ENCODE measurements at regions not wholly inside any gene's neighbourhood (a gene's known extent, or its start where the extent isn't known, plus 50 kb on each side); places are given as distances from the start of the nearest gene placed in this dataset.
"Not testable (repeated sequence)": the region's sequence is repeated elsewhere in the genome, so short reads cannot be mapped to it uniquely, and the experiment has no call there.

GRCh38 chr12:25347716-25348592 lies 97.2 kb upstream of the KRAS start:
- FAIRE-seq, result no peak
- no peak for DNase-seq (ENCODE audit: extremely low spot score, insufficient read length, low read depth)

- DNase-seq (ENCODE audit: extremely low spot score, insufficient read length, low read depth); FAIRE-seq: not testable (repeated sequence)
Measured at GRCh38 chr12:25341877-25342276, 91.1 kb upstream of the KRAS start.

- DNase-seq (ENCODE audit: extremely low spot score, insufficient read length, low read depth), result no peak
- no peak for FAIRE-seq
Measured at GRCh38 chr12:25337916-25338315, 87.2 kb upstream of the KRAS start.

GRCh38 chr12:25332143-25332542 lies 81.4 kb upstream of the KRAS start:
- FAIRE-seq (peak; percentile 83), DNase-seq (ENCODE audit: extremely low spot score, insufficient read length, low read depth) (no peak)

GRCh38 chr12:25328072-25328712 lies 77.5 kb upstream of the KRAS start:
- DNase-seq (ENCODE audit: extremely low spot score, insufficient read length, low read depth), result no peak
- FAIRE-seq, result peak; percentile 74

- FAIRE-seq, result no peak
- no peak for DNase-seq (ENCODE audit: extremely low spot score, insufficient read length, low read depth)
Measured at GRCh38 chr12:25327321-25327720, 76.6 kb upstream of the KRAS start.

- FAIRE-seq, result no peak
- no peak for DNase-seq (ENCODE audit: extremely low spot score, insufficient read length, low read depth)
Measured at GRCh38 chr12:25326326-25326725, 75.6 kb upstream of the KRAS start.

- FAIRE-seq (peak; percentile 83), DNase-seq (ENCODE audit: extremely low spot score, insufficient read length, low read depth) (no peak)
Measured at GRCh38 chr12:25324861-25325260, 74.1 kb upstream of the KRAS start.

- peak; percentile 79 for FAIRE-seq
- no peak for DNase-seq (ENCODE audit: extremely low spot score, insufficient read length, low read depth)
Measured at GRCh38 chr12:25323581-25323982, 72.9 kb upstream of the KRAS start.

GRCh38 chr12:25322918-25323531 lies 72.3 kb upstream of the KRAS start:
- no peak for FAIRE-seq
- DNase-seq (ENCODE audit: extremely low spot score, insufficient read length, low read depth), result no peak

- DNase-seq (ENCODE audit: extremely low spot score, insufficient read length, low read depth) (no peak), FAIRE-seq (peak; percentile 72)
Measured at GRCh38 chr12:25322351-25322750, 71.6 kb upstream of the KRAS start.

GRCh38 chr12:25321772-25322171 lies 71.0 kb upstream of the KRAS start:
- FAIRE-seq, result peak; percentile 73
- DNase-seq (ENCODE audit: extremely low spot score, insufficient read length, low read depth), result no peak

GRCh38 chr12:25320123-25321006 lies 69.6 kb upstream of the KRAS start:
- FAIRE-seq, result peak; percentile 83
- DNase-seq (ENCODE audit: extremely low spot score, insufficient read length, low read depth), result no peak

- peak; percentile 62 for FAIRE-seq
- no peak for DNase-seq (ENCODE audit: extremely low spot score, insufficient read length, low read depth)
Measured at GRCh38 chr12:25319233-25319984, 68.7 kb upstream of the KRAS start.

GRCh38 chr12:25317553-25317952 lies 66.8 kb upstream of the KRAS start:
- DNase-seq (ENCODE audit: extremely low spot score, insufficient read length, low read depth) (no peak), FAIRE-seq (peak; percentile 92)

- no peak for FAIRE-seq
- no peak for DNase-seq (ENCODE audit: extremely low spot score, insufficient read length, low read depth)
Measured at GRCh38 chr12:25315388-25315787, 64.7 kb upstream of the KRAS start.

- not testable (repeated sequence) for FAIRE-seq; DNase-seq (ENCODE audit: extremely low spot score, insufficient read length, low read depth)
Measured at GRCh38 chr12:25313266-25313990, 62.7 kb upstream of the KRAS start.

GRCh38 chr12:25311506-25311905 lies 60.8 kb upstream of the KRAS start:
- DNase-seq (ENCODE audit: extremely low spot score, insufficient read length, low read depth) (no peak), FAIRE-seq (no peak)

- not testable (repeated sequence) for DNase-seq (ENCODE audit: extremely low spot score, insufficient read length, low read depth); FAIRE-seq
Measured at GRCh38 chr12:25310071-25310470, 59.3 kb upstream of the KRAS start.
